ENCODE measurements at regions not wholly inside any gene's neighbourhood (a gene's known extent, or its start where the extent isn't known, plus 50 kb on each side); places are given as distances from the start of the nearest gene placed in this dataset.

GRCh38 chr12:24212496-24212895 is 263.0 kb upstream of the SOX5 start:
- TF ChIP-seq RFX5 (IDR thresholded peaks at IDR 0.05; ENCODE audit: low read depth, low read length) = no peak
- TF ChIP-seq RBM14 (IDR thresholded peaks at IDR 0.05; ENCODE audit: borderline replicate concordance, insufficient read depth, low read depth, low read length) = no peak
- no peak for TF ChIP-seq ZNF778 (CRISPR knock-in tag; IDR thresholded peaks at IDR 0.05)
- no peak for TF ChIP-seq ZNF668 (CRISPR knock-in tag; IDR thresholded peaks at IDR 0.05)
- no peak for TF ChIP-seq MYC (IDR thresholded peaks at IDR 0.05; ENCODE audit: low read depth, low read length)
- TF ChIP-seq MYC (CRISPR knock-in tag; IDR thresholded peaks at IDR 0.05; ENCODE audit: borderline replicate concordance, low read depth) = no peak
- TF ChIP-seq ZNF589 (CRISPR knock-in tag; IDR thresholded peaks at IDR 0.05; ENCODE audit: low read depth) = no peak
- TF ChIP-seq, protein P1, sequence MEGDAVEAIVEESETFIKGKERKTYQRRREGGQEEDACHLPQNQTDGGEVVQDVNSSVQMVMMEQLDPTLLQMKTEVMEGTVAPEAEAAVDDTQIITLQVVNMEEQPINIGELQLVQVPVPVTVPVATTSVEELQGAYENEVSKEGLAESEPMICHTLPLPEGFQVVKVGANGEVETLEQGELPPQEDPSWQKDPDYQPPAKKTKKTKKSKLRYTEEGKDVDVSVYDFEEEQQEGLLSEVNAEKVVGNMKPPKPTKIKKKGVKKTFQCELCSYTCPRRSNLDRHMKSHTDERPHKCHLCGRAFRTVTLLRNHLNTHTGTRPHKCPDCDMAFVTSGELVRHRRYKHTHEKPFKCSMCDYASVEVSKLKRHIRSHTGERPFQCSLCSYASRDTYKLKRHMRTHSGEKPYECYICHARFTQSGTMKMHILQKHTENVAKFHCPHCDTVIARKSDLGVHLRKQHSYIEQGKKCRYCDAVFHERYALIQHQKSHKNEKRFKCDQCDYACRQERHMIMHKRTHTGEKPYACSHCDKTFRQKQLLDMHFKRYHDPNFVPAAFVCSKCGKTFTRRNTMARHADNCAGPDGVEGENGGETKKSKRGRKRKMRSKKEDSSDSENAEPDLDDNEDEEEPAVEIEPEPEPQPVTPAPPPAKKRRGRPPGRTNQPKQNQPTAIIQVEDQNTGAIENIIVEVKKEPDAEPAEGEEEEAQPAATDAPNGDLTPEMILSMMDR (IDR thresholded peaks at IDR 0.05 in 2 of 3, conservative IDR thresholded peaks at IDR 0.05 in 1 of 3; ENCODE audit: insufficient read depth in 2 of 3, low read depth in 1 of 3, low read length in 3 of 3) = no peak
- no peak for TF ChIP-seq MTA3 (IDR thresholded peaks at IDR 0.05; ENCODE audit: borderline replicate concordance)
- no peak for TF ChIP-seq ZFX (CRISPR knock-in tag; IDR thresholded peaks at IDR 0.05)
